ENCODE measurements at regions not wholly inside any gene's neighbourhood (a gene's known extent, or its start where the extent isn't known, plus 50 kb on each side); places are given as distances from the start of the nearest gene placed in this dataset.

DNA sequence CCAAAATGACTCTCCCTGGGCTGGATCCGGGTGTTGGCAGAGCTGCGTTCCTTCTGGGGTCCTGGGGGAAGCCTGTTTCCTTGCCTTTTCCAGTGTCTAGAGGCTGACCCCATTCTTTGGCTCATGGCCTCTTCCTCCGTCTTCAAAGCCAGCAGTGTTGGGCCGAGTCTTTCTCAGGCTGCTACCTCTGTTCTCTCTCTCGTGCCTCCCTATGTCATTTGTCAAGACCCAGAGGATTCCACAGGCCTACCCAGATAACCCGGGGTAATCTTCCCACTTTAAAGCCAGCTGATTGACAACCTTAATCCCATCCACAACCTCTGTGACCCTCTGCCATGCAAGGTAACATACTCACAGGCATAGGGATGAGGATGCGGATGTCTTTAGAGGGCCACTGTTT, 55.0 kb upstream of the KCNMB1 start:
- TF ChIP-seq, protein P1, sequence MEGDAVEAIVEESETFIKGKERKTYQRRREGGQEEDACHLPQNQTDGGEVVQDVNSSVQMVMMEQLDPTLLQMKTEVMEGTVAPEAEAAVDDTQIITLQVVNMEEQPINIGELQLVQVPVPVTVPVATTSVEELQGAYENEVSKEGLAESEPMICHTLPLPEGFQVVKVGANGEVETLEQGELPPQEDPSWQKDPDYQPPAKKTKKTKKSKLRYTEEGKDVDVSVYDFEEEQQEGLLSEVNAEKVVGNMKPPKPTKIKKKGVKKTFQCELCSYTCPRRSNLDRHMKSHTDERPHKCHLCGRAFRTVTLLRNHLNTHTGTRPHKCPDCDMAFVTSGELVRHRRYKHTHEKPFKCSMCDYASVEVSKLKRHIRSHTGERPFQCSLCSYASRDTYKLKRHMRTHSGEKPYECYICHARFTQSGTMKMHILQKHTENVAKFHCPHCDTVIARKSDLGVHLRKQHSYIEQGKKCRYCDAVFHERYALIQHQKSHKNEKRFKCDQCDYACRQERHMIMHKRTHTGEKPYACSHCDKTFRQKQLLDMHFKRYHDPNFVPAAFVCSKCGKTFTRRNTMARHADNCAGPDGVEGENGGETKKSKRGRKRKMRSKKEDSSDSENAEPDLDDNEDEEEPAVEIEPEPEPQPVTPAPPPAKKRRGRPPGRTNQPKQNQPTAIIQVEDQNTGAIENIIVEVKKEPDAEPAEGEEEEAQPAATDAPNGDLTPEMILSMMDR (conservative IDR thresholded peaks at IDR 0.05): no peak
- TF ChIP-seq EZH2 (IDR thresholded peaks at IDR 0.05; ENCODE audit: low read depth): no peak

Measured in PC-9 (cell line).